ENCODE measurements at regions not wholly inside any gene's neighbourhood (a gene's known extent, or its start where the extent isn't known, plus 50 kb on each side); places are given as distances from the start of the nearest gene placed in this dataset.

DNA sequence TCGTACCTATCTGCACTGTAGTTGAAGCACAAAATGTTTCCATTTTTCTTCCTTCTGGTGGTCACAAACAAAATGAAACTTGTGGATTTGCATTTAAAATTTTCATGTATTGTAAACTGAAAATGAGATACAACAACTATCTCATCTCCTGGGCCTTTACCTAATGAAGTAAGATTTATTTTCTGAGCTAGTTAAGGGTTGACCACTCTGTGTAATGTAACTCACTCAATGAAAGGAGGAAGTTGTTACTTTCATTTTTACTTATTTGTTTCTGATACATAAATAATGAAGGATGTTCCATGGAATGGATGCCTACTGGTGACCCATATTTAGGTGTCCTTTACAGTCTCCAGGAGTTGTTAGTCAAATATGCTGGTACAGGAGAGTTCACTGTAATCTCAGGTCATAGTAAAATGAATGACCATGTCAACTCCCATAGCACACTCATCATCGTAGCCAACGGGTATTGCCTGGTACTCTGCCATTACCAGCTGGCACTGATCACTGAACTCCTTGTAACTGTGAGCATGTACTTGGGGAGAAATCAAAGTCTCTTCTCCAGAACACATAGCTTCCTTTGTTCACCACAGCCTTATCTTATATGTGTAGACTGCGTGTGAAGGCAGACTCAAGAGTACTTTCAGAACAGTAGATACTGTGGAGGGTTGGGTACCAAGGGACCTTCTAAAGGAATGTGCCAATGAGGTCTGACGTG lies 474.2 kb upstream of the ROBO2 start:
- TF ChIP-seq POLR2A (conservative IDR thresholded peaks at IDR 0.05) (no peak), ZNF133 (CRISPR knock-in tag; IDR thresholded peaks at IDR 0.05) (no peak), ZNF507 (tag; conservative IDR thresholded peaks at IDR 0.05) (no peak), ESRRA (IDR thresholded peaks at IDR 0.05; ENCODE audit: borderline replicate concordance, low read depth) (no peak), SP1 (CRISPR knock-in tag; IDR thresholded peaks at IDR 0.05) (no peak), CTCF (IDR thresholded peaks at IDR 0.05 in 2 of 3, conservative IDR thresholded peaks at IDR 0.05 in 1 of 3; ENCODE audit: insufficient read depth in 2 of 3, low read depth in 1 of 3, low read length in 3 of 3) (no peak), PHF21A (IDR thresholded peaks at IDR 0.05; ENCODE audit: borderline replicate concordance, low read depth) (no peak), CREB3 (tag; conservative IDR thresholded peaks at IDR 0.05; ENCODE audit: low read depth) (no peak), ETS2 (tag; IDR thresholded peaks at IDR 0.05; ENCODE audit: borderline replicate concordance, poor library complexity, severe bottlenecking) (no peak), SIN3A (IDR thresholded peaks at IDR 0.05; ENCODE audit: borderline replicate concordance in 2 of 2, control insufficient read depth in 1 of 2, low read depth in 2 of 2, low read length in 2 of 2) (no peak), CLOCK (CRISPR knock-in tag; IDR thresholded peaks at IDR 0.05; ENCODE audit: borderline replicate concordance) (no peak)
- TF ChIP-seq, protein P1, sequence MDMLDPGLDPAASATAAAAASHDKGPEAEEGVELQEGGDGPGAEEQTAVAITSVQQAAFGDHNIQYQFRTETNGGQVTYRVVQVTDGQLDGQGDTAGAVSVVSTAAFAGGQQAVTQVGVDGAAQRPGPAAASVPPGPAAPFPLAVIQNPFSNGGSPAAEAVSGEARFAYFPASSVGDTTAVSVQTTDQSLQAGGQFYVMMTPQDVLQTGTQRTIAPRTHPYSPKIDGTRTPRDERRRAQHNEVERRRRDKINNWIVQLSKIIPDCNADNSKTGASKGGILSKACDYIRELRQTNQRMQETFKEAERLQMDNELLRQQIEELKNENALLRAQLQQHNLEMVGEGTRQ (CRISPR knock-in tag; IDR thresholded peaks at IDR 0.05), result no peak
- TF ChIP-seq, protein P2, sequence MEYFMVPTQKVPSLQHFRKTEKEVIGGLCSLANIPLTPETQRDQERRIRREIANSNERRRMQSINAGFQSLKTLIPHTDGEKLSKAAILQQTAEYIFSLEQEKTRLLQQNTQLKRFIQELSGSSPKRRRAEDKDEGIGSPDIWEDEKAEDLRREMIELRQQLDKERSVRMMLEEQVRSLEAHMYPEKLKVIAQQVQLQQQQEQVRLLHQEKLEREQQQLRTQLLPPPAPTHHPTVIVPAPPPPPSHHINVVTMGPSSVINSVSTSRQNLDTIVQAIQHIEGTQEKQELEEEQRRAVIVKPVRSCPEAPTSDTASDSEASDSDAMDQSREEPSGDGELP (CRISPR knock-in tag; IDR thresholded peaks at IDR 0.05; ENCODE audit: borderline replicate concordance), result no peak
- TF ChIP-seq, protein P3, sequence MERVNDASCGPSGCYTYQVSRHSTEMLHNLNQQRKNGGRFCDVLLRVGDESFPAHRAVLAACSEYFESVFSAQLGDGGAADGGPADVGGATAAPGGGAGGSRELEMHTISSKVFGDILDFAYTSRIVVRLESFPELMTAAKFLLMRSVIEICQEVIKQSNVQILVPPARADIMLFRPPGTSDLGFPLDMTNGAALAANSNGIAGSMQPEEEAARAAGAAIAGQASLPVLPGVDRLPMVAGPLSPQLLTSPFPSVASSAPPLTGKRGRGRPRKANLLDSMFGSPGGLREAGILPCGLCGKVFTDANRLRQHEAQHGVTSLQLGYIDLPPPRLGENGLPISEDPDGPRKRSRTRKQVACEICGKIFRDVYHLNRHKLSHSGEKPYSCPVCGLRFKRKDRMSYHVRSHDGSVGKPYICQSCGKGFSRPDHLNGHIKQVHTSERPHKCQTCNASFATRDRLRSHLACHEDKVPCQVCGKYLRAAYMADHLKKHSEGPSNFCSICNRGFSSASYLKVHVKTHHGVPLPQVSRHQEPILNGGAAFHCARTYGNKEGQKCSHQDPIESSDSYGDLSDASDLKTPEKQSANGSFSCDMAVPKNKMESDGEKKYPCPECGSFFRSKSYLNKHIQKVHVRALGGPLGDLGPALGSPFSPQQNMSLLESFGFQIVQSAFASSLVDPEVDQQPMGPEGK (CRISPR knock-in tag; IDR thresholded peaks at IDR 0.05; ENCODE audit: borderline replicate concordance), result no peak

All from K562 (cell line).